ENCODE measurements at regions not wholly inside any gene's neighbourhood (a gene's known extent, or its start where the extent isn't known, plus 50 kb on each side); places are given as distances from the start of the nearest gene placed in this dataset.
"Not testable (repeated sequence)": the region's sequence is repeated elsewhere in the genome, so short reads cannot be mapped to it uniquely, and the experiment has no call there.

DNA sequence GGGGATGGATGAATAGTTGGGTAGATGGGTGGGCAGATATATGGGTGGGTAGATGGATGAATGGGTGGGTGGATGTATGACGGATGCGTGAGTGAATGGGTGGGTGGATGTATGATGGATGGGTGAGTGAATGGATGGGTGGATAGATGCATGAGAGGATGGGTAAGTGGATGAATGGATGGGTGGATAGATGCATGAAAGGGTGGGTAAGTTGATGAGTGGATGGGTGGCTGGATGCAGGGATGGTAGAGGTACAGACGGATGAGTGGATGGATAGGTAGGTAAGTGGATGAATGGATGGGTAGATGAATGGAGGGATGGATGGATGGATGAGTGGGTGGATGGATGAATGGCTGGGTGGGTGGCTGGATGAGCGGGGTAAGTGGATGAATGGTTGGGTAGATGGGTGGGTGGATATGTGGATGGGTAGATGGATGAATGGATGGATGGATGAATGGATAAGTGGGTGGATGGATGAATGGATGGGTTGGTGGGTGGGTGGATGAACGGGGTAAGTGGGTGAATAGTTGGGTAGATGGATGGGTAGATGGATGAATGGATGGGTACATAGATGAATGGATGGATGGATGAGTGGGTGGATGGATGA lies 208.9 kb downstream of the NPIPB11 start:
- not testable (repeated sequence) for TF ChIP-seq POLR2A (IDR thresholded peaks at IDR 0.05; ENCODE audit: extremely low read depth, insufficient read length); MYC (IDR thresholded peaks at IDR 0.05; ENCODE audit: low read depth, low read length)
- TF ChIP-seq, protein P1, sequence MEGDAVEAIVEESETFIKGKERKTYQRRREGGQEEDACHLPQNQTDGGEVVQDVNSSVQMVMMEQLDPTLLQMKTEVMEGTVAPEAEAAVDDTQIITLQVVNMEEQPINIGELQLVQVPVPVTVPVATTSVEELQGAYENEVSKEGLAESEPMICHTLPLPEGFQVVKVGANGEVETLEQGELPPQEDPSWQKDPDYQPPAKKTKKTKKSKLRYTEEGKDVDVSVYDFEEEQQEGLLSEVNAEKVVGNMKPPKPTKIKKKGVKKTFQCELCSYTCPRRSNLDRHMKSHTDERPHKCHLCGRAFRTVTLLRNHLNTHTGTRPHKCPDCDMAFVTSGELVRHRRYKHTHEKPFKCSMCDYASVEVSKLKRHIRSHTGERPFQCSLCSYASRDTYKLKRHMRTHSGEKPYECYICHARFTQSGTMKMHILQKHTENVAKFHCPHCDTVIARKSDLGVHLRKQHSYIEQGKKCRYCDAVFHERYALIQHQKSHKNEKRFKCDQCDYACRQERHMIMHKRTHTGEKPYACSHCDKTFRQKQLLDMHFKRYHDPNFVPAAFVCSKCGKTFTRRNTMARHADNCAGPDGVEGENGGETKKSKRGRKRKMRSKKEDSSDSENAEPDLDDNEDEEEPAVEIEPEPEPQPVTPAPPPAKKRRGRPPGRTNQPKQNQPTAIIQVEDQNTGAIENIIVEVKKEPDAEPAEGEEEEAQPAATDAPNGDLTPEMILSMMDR (IDR thresholded peaks at IDR 0.05; ENCODE audit: low read depth, low read length), result not testable (repeated sequence)
- TF ChIP-seq, protein P2, sequence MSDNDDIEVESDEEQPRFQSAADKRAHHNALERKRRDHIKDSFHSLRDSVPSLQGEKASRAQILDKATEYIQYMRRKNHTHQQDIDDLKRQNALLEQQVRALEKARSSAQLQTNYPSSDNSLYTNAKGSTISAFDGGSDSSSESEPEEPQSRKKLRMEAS (IDR thresholded peaks at IDR 0.05; ENCODE audit: low read depth, low read length), result not testable (repeated sequence)
